DOHH2 (cell line): ENCODE measurements at regions not wholly inside any gene's neighbourhood (a gene's known extent, or its start where the extent isn't known, plus 50 kb on each side); places are given as distances from the start of the nearest gene placed in this dataset.

Experiments used
- EZH2phosphoT487 ChIP-seq: fragments of 200-600 bp; sonication (generic); IDR thresholded peaks from 2 replicates; pipeline ENCODE4 v1.6.1; 2017; ENCODE audit warnings: borderline replicate concordance, mild to moderate bottlenecking, antibody characterized with exemption, low read length, moderate library complexity, mixed read lengths
- TF ChIP-seq, protein P1 (sequence below): fragments of 200-600 bp; sonication (generic); IDR thresholded peaks from one replicate; pipeline ENCODE4 v1.5.1; 2014; ENCODE audit warnings: antibody characterized with exemption, mild to moderate bottlenecking, low read depth, low read length; ENCODE audit not compliant: poor library complexity, severe bottlenecking

DNA sequence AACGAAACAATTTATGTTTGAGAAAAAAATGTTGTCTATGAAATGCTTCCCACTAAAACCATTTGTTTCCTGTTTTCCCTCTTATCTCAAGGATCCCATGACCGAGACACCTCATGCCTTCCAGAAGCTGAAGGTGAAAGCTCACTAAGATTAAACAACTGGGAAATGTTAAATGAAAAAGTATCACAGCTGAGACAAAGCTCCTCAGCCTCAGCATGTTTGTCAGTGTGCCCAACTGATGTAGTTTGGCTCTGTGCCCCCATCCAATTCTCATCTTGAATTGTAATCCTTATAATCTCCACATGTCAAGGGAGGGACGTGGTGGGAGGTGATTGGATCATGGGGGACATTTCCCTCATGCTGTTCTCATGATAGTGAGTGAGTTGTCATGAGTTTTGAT, 327.3 kb downstream of the HTR7 start:
- TF ChIP-seq, protein P1, sequence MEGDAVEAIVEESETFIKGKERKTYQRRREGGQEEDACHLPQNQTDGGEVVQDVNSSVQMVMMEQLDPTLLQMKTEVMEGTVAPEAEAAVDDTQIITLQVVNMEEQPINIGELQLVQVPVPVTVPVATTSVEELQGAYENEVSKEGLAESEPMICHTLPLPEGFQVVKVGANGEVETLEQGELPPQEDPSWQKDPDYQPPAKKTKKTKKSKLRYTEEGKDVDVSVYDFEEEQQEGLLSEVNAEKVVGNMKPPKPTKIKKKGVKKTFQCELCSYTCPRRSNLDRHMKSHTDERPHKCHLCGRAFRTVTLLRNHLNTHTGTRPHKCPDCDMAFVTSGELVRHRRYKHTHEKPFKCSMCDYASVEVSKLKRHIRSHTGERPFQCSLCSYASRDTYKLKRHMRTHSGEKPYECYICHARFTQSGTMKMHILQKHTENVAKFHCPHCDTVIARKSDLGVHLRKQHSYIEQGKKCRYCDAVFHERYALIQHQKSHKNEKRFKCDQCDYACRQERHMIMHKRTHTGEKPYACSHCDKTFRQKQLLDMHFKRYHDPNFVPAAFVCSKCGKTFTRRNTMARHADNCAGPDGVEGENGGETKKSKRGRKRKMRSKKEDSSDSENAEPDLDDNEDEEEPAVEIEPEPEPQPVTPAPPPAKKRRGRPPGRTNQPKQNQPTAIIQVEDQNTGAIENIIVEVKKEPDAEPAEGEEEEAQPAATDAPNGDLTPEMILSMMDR, result no peak
- TF ChIP-seq EZH2phosphoT487, result no peak
